ENCODE measurements at regions not wholly inside any gene's neighbourhood (a gene's known extent, or its start where the extent isn't known, plus 50 kb on each side); places are given as distances from the start of the nearest gene placed in this dataset.

DNA sequence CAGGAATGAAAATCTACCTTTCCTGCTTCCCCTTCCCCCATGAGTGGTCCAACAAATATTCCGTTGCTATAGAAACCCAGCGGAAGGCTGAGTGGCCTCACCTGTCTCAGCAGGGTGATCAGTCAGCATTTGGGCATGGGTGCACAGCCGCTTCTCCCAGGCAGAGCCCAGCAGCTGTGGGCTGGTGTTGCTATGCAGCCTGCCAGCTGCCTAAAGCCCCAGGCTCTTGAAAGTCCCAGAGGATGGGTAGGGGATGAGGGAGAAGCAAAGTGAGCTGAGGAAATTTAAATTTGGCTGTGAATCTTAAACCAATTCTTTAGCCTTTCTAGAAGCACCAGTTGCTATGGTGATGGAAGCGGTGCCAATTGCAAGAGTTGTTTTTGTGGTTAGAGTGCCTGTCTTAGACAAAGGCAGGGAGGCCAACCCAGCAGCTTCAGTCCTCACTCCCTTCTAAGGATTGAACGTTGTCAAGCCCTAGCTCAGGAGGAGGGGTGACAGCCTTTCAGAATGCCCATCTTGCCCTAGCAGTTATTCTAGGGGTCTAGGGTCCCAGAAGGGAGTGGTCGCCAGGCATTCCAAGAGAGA is 151.5 kb upstream of the PITX1 start:
- dilution Hi-C loops (cut with MboI; ENCODE audit: extremely low pct_ligation_motif_present, low sequenced_read_pairs), result no loop called here
- no peaks in the 10 kb centered on the region for H3K4me1 ChIP-seq (ENCODE audit: control insufficient read depth, extremely low read depth, insufficient read depth, low read length)
- DNase-seq (ENCODE audit: low read depth, low spot score) (no peak), FAIRE-seq (no peak)
- H2AFZ ChIP-seq (ENCODE audit: control insufficient read depth, low read length), result no peak overlapping the region
- no peaks in the 10 kb centered on the region for H4K20me1 ChIP-seq (ENCODE audit: control insufficient read depth, extremely low read depth, insufficient read depth, low read length)
- no peak overlapping the region for H3K27ac ChIP-seq (ENCODE audit: control insufficient read depth, insufficient read depth, low read length)
- H3K4me2 ChIP-seq (ENCODE audit: control insufficient read depth, extremely low read depth, insufficient read depth, low read depth, low read length), result no peak overlapping the region
- H3K9me1 ChIP-seq (ENCODE audit: control insufficient read depth, extremely low read depth, insufficient read depth, low read length), result no peaks in the 10 kb centered on the region
- H3K4me3 ChIP-seq (ENCODE audit: control insufficient read depth in 2 of 3, extremely low read depth in 1 of 3, insufficient read depth in 2 of 3, low read depth in 1 of 3, low read length in 3 of 3), result no peak overlapping the region
- H3K79me2 ChIP-seq (ENCODE audit: control insufficient read depth, insufficient read depth, low read length), result no peaks in the 10 kb centered on the region
- no peaks in the 10 kb centered on the region for H3K36me3 ChIP-seq (ENCODE audit: control insufficient read depth in 2 of 2, extremely low read depth in 1 of 2, insufficient read depth in 2 of 2, low read length in 2 of 2)
- TF ChIP-seq, protein P1, sequence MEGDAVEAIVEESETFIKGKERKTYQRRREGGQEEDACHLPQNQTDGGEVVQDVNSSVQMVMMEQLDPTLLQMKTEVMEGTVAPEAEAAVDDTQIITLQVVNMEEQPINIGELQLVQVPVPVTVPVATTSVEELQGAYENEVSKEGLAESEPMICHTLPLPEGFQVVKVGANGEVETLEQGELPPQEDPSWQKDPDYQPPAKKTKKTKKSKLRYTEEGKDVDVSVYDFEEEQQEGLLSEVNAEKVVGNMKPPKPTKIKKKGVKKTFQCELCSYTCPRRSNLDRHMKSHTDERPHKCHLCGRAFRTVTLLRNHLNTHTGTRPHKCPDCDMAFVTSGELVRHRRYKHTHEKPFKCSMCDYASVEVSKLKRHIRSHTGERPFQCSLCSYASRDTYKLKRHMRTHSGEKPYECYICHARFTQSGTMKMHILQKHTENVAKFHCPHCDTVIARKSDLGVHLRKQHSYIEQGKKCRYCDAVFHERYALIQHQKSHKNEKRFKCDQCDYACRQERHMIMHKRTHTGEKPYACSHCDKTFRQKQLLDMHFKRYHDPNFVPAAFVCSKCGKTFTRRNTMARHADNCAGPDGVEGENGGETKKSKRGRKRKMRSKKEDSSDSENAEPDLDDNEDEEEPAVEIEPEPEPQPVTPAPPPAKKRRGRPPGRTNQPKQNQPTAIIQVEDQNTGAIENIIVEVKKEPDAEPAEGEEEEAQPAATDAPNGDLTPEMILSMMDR (optimal IDR thresholded peaks at IDR 0.05 in 1 of 3, IDR thresholded peaks at IDR 0.05 in 1 of 3, conservative IDR thresholded peaks at IDR 0.05 in 1 of 3; ENCODE audit: extremely low read depth in 1 of 3, insufficient read depth in 2 of 3, low read length in 3 of 3), result no peak
- TF ChIP-seq EZH2 (IDR thresholded peaks at IDR 0.05; ENCODE audit: low read length), result no peak
- no peak overlapping the region for H3K9ac ChIP-seq (ENCODE audit: control insufficient read depth, extremely low read depth, insufficient read depth, low read length)
- H3K9me3 ChIP-seq (ENCODE audit: control insufficient read depth, low read depth, low read length), result no peaks in the 10 kb centered on the region
- peaks cover 8% of the 10 kb centered on the region for H3K27me3 ChIP-seq (ENCODE audit: control insufficient read depth, extremely low read depth, insufficient read depth, low read length)

DNA sequence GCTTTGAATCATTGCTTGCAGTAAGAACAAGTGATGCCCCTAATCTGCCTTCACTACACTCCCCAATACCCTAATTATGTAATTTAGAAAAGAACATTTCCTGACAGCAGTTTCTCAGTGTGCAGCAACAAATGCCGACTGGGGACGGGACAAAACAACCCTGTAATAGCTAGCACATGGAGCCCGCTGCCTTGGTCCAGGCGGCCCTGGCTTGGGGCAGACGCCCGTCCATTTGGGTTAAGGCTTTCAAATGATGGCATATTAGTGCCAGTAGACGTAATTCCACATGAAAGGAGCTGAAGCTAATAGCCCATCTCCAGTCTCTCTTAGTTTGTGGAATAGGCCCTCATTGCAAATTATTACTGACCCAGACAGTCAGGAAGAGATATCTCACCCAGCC is 150.6 kb upstream of the PITX1 start:
- Histone ChIP-seq H3K79me2 (ENCODE audit: control insufficient read depth, insufficient read depth, low read length) (no peaks in the 10 kb centered on the region), H3K9ac (ENCODE audit: control insufficient read depth, extremely low read depth, insufficient read depth, low read length) (no peak overlapping the region)
- no peak for TF ChIP-seq EZH2 (IDR thresholded peaks at IDR 0.05; ENCODE audit: low read length)
- TF ChIP-seq, protein P1 (optimal IDR thresholded peaks at IDR 0.05 in 1 of 3, IDR thresholded peaks at IDR 0.05 in 1 of 3, conservative IDR thresholded peaks at IDR 0.05 in 1 of 3; ENCODE audit: extremely low read depth in 1 of 3, insufficient read depth in 2 of 3, low read length in 3 of 3), result no peak

More for the DNA sequence above, 150.6 kb upstream of the PITX1 start:
- H3K9me3 ChIP-seq (ENCODE audit: control insufficient read depth, low read depth, low read length), result no peaks in the 10 kb centered on the region
- H3K36me3 ChIP-seq (ENCODE audit: control insufficient read depth in 2 of 2, extremely low read depth in 1 of 2, insufficient read depth in 2 of 2, low read length in 2 of 2), result no peaks in the 10 kb centered on the region
- no peak overlapping the region for H2AFZ ChIP-seq (ENCODE audit: control insufficient read depth, low read length)
- no peak overlapping the region for H3K27ac ChIP-seq (ENCODE audit: control insufficient read depth, insufficient read depth, low read length)
- dilution Hi-C loops (cut with MboI; ENCODE audit: extremely low pct_ligation_motif_present, low sequenced_read_pairs), result no loop called here
- no peak for DNase-seq (ENCODE audit: low read depth, low spot score)
- peaks cover 5% of the 10 kb centered on the region for H3K27me3 ChIP-seq (ENCODE audit: control insufficient read depth, extremely low read depth, insufficient read depth, low read length)
- no peaks in the 10 kb centered on the region for H3K9me1 ChIP-seq (ENCODE audit: control insufficient read depth, extremely low read depth, insufficient read depth, low read length)
- no peak overlapping the region for H3K4me3 ChIP-seq (ENCODE audit: control insufficient read depth in 2 of 3, extremely low read depth in 1 of 3, insufficient read depth in 2 of 3, low read depth in 1 of 3, low read length in 3 of 3)
- H3K4me2 ChIP-seq (ENCODE audit: control insufficient read depth, extremely low read depth, insufficient read depth, low read depth, low read length), result no peak overlapping the region
- no peak for FAIRE-seq
- H3K4me1 ChIP-seq (ENCODE audit: control insufficient read depth, extremely low read depth, insufficient read depth, low read length), result no peaks in the 10 kb centered on the region
- no peaks in the 10 kb centered on the region for H4K20me1 ChIP-seq (ENCODE audit: control insufficient read depth, extremely low read depth, insufficient read depth, low read length)
